ENCODE measurements at regions not wholly inside any gene's neighbourhood (a gene's known extent, or its start where the extent isn't known, plus 50 kb on each side); places are given as distances from the start of the nearest gene placed in this dataset.

DNA sequence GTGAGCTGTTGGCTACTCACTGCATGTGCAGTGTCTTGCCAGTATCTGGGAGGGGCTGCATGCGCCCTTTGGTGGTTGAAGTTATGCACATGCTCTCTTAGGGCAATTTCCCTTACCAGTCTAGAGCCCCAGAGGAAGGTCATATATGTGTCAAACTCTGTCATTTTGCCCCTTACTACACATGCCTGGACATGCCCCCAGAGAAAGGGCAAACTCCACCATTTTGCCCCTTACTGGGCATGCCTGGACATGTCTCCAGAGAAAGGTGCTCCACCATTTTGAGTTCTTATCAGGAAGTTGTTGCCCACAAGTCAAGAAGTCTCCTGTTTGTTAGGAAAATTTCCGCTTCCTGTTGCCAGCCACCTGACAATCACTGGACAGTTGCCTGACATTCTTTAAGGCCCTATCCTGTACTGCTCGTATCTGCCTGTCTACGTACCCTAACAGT is 56.4 kb upstream of the PLAC8 start:
- no peak for DNase-seq

Data from NCI-H510A treated with DMSO at 0.1 percent for 48 hours (cell line).